Activated naive CD4-positive, alpha-beta T cell (primary cell): ENCODE measurements at regions not wholly inside any gene's neighbourhood (a gene's known extent, or its start where the extent isn't known, plus 50 kb on each side); places are given as distances from the start of the nearest gene placed in this dataset.

Experiments used
- DNase-seq, 4 experiments: peaks; one replicate each; lab custom pipeline; 2025; lab: John Stamatoyannopoulos, UW

- DNase-seq, result peak; percentile 12 to 68 (median 44)
These were observed 277.8 kb downstream of the FOXO1 start for GRCh38 chr13:40388617-40389016.

- DNase-seq, result peak in 1 of 4 experiments; percentile 29
These were observed 277.3 kb downstream of the FOXO1 start for GRCh38 chr13:40389081-40389641.

GRCh38 chr13:40390401-40390916 is 276.0 kb downstream of the FOXO1 start:
- no peak for DNase-seq

GRCh38 chr13:40391788-40392187 is 274.7 kb downstream of the FOXO1 start:
- no peak for DNase-seq

- no peak for DNase-seq
These were observed 272.0 kb downstream of the FOXO1 start for GRCh38 chr13:40394304-40394985.

- DNase-seq, result no peak
These were observed 268.4 kb downstream of the FOXO1 start for GRCh38 chr13:40398065-40398464.

- DNase-seq, result no peak
These were observed 266.7 kb downstream of the FOXO1 start for GRCh38 chr13:40399756-40400155.

- no peak for DNase-seq
These were observed 264.3 kb downstream of the FOXO1 start for GRCh38 chr13:40401911-40402776.

GRCh38 chr13:40402931-40403431 is 263.5 kb downstream of the FOXO1 start:
- no peak for DNase-seq

GRCh38 chr13:40403509-40404241 is 262.8 kb downstream of the FOXO1 start:
- DNase-seq, result no peak

- DNase-seq, result no peak
These were observed 262.0 kb downstream of the FOXO1 start for GRCh38 chr13:40404407-40404806.

GRCh38 chr13:40404967-40405716 is 261.3 kb downstream of the FOXO1 start:
- DNase-seq, result no peak

GRCh38 chr13:40406405-40407120 is 259.9 kb downstream of the FOXO1 start:
- DNase-seq, result no peak

GRCh38 chr13:40407567-40407966 is 258.9 kb downstream of the FOXO1 start:
- DNase-seq, result no peak

- no peak for DNase-seq
These were observed 257.8 kb downstream of the FOXO1 start for GRCh38 chr13:40408602-40409001.

GRCh38 chr13:40409278-40409677 is 257.2 kb downstream of the FOXO1 start:
- no peak for DNase-seq

- no peak for DNase-seq
These were observed 256.1 kb downstream of the FOXO1 start for GRCh38 chr13:40410315-40410714.

GRCh38 chr13:40420160-40420740 is 246.2 kb downstream of the FOXO1 start:
- DNase-seq, result no peak

- no peak for DNase-seq
These were observed 243.7 kb downstream of the FOXO1 start for GRCh38 chr13:40422588-40423235.

GRCh38 chr13:40428354-40428753 is 238.1 kb downstream of the FOXO1 start:
- DNase-seq, result no peak
